ENCODE measurements at regions not wholly inside any gene's neighbourhood (a gene's known extent, or its start where the extent isn't known, plus 50 kb on each side); places are given as distances from the start of the nearest gene placed in this dataset.

- Mint-ChIP-seq H3K4me1 (peaks cover 6% of the 10 kb centered on the region), H3K9me3 (peaks cover 15% of the 10 kb centered on the region)
These were observed 62.1 kb upstream of the ARHGAP20 start for GRCh38 chr11:110774138-110775014.

DNA sequence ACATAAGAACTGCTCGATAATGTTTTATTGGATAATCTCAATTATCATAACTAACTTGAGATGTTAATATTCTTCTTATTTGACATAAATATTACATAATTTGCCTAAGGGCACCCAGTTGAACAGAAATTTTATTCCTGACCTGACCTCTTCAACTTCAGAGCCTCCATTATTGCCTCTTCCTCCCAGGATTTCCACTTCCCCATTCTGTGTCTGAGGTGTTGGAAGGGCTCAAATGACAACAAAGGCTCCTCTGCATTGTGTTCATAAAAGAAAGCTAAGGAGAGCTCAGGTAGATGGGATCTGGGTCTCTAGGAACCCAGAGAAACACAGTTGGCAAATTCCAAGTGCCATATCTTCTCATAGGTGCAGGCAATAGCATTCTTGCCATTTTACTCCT is 61.2 kb upstream of the ARHGAP20 start:
- Mint-ChIP-seq H3K36me3 (no peaks in the 10 kb centered on the region), H3K27ac (no peak overlapping the region), H3K27me3 (ENCODE audit: low read depth) (peaks cover 2% of the 10 kb centered on the region), H3K4me1 (peaks cover 6% of the 10 kb centered on the region), H3K4me3 (no peak overlapping the region), H3K9me3 (peaks cover 7% of the 10 kb centered on the region)
- no peak for DNase-seq (ENCODE audit: low spot score in 2 of 2, unreplicated experiment in 2 of 2)
- TF ChIP-seq, protein P1, sequence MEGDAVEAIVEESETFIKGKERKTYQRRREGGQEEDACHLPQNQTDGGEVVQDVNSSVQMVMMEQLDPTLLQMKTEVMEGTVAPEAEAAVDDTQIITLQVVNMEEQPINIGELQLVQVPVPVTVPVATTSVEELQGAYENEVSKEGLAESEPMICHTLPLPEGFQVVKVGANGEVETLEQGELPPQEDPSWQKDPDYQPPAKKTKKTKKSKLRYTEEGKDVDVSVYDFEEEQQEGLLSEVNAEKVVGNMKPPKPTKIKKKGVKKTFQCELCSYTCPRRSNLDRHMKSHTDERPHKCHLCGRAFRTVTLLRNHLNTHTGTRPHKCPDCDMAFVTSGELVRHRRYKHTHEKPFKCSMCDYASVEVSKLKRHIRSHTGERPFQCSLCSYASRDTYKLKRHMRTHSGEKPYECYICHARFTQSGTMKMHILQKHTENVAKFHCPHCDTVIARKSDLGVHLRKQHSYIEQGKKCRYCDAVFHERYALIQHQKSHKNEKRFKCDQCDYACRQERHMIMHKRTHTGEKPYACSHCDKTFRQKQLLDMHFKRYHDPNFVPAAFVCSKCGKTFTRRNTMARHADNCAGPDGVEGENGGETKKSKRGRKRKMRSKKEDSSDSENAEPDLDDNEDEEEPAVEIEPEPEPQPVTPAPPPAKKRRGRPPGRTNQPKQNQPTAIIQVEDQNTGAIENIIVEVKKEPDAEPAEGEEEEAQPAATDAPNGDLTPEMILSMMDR (IDR thresholded peaks at IDR 0.05; ENCODE audit: unreplicated experiment), result no peak

More at GRCh38 chr11:110774138-110775014, 62.1 kb upstream of the ARHGAP20 start:
- Mint-ChIP-seq H3K4me3 (no peak overlapping the region), H3K27me3 (ENCODE audit: low read depth) (peaks cover 2% of the 10 kb centered on the region), H3K36me3 (no peaks in the 10 kb centered on the region), H3K27ac (no peak overlapping the region)
- TF ChIP-seq, protein P1 (IDR thresholded peaks at IDR 0.05; ENCODE audit: unreplicated experiment), result no peak
- DNase-seq (ENCODE audit: low spot score in 2 of 2, unreplicated experiment in 2 of 2), result no peak

DNA sequence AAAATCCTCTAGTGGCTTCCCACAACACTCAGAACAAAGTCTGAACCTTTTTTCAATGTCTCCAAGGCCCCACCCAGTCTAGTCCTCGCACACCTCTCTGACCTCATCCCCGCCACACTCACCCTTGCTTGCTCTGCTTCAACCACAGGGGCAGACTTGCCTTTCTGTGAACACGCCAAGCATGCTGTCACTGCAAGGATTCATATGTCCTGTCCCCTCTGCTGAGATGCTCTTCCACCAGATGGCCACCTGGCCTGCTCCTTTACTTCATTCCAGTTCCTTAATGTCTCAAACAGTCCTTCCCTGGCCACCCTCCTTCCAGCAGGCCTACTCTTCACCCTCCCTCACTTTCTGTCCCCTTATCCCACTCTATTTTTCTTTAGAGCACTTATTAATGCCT is 60.6 kb upstream of the ARHGAP20 start:
- H3K36me3 Mint-ChIP-seq, result no peaks in the 10 kb centered on the region
- no peak overlapping the region for H3K27ac Mint-ChIP-seq
- no peak overlapping the region for H3K4me3 Mint-ChIP-seq
- peaks cover 9% of the 10 kb centered on the region for H3K4me1 Mint-ChIP-seq
- TF ChIP-seq, protein P1 (IDR thresholded peaks at IDR 0.05; ENCODE audit: unreplicated experiment), result no peak
- H3K9me3 Mint-ChIP-seq, result peaks cover 4% of the 10 kb centered on the region
- DNase-seq (ENCODE audit: low spot score in 2 of 2, unreplicated experiment in 2 of 2), result no peak
- peaks cover 2% of the 10 kb centered on the region for H3K27me3 Mint-ChIP-seq (ENCODE audit: low read depth)

DNA sequence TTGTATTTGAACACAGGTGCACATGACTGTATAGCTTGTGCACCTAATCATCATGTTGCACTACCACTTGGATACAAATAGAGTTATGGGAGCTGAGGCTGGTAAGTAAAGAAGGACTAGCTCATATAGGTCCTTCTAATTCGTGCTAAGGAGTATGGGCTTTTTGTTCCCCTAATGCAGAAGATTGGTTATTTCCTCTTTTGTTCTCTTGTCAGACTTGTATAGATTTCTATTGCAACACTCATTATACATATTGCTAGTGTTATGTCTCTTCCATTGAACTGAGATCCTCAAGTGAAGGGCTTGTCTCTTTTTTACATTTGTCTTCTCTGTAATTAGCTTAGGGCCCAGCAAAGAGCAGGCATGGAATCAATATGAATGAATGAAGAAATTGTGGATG is 54.1 kb upstream of the ARHGAP20 start:
- Mint-ChIP-seq H3K27me3 (ENCODE audit: low read depth) (peaks cover 2% of the 10 kb centered on the region), H3K27ac (no peak overlapping the region), H3K36me3 (no peaks in the 10 kb centered on the region), H3K4me1 (peaks cover 12% of the 10 kb centered on the region), H3K9me3 (peaks cover 4% of the 10 kb centered on the region), H3K4me3 (no peak overlapping the region)
- TF ChIP-seq, protein P1 (IDR thresholded peaks at IDR 0.05; ENCODE audit: unreplicated experiment), result no peak
- no peak for DNase-seq (ENCODE audit: low spot score in 2 of 2, unreplicated experiment in 2 of 2)

DNA sequence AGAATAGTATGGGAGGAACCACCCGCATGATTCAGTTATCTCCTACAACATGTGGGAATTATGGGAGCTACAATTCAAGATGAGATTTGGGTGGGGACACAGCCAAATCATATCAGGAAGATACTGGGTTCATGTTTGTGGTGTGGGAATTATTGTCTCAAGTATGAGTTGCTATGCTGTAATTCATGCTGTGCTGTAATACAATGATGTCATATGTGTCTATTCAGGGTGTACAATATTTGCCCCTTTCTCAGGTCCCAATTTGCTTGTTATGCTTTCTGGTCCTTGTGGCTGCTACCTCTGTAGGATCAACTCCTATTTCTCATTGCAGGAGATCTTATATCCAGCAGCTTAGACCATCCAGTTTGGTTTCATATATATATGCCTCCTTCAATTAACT is 52.2 kb upstream of the ARHGAP20 start:
- peaks cover 17% of the 10 kb centered on the region for H3K4me1 Mint-ChIP-seq
- no peak for DNase-seq (ENCODE audit: low spot score in 2 of 2, unreplicated experiment in 2 of 2)
- no peak overlapping the region for H3K4me3 Mint-ChIP-seq
- TF ChIP-seq, protein P1 (IDR thresholded peaks at IDR 0.05; ENCODE audit: unreplicated experiment), result no peak
- H3K27me3 Mint-ChIP-seq (ENCODE audit: low read depth), result peaks cover 2% of the 10 kb centered on the region
- H3K9me3 Mint-ChIP-seq, result no peaks in the 10 kb centered on the region
- H3K27ac Mint-ChIP-seq, result no peak overlapping the region
- H3K36me3 Mint-ChIP-seq, result no peaks in the 10 kb centered on the region

All from mesothelial cell of epicardium (in vitro differentiated cells).